Activated CD4-positive, alpha-beta T cell treated with anti-CD3 and anti-CD28 coated beads for 1 hour (primary cell): ENCODE measurements at regions not wholly inside any gene's neighbourhood (a gene's known extent, or its start where the extent isn't known, plus 50 kb on each side); places are given as distances from the start of the nearest gene placed in this dataset.
"Not testable (repeated sequence)": the region's sequence is repeated elsewhere in the genome, so short reads cannot be mapped to it uniquely, and the experiment has no call there.

ENCODE experiments used
- DNase-seq: peaks from one replicate; pipeline ENCODE4 v3.0.0-alpha.2; 2020

- no peak for DNase-seq
These were observed 55.5 kb upstream of the PIK3C3 start for GRCh38 chr18:41899535-41899934.

GRCh38 chr18:41893432-41893831 lies 61.6 kb upstream of the PIK3C3 start:
- DNase-seq = no peak

GRCh38 chr18:41887100-41887499 lies 67.9 kb upstream of the PIK3C3 start:
- no peak for DNase-seq

GRCh38 chr18:41886126-41886807 lies 68.8 kb upstream of the PIK3C3 start:
- DNase-seq = no peak

GRCh38 chr18:41881285-41881684 lies 73.7 kb upstream of the PIK3C3 start:
- DNase-seq = no peak

- no peak for DNase-seq
These were observed 75.8 kb upstream of the PIK3C3 start for GRCh38 chr18:41879256-41879655.

- DNase-seq = no peak
These were observed 79.8 kb upstream of the PIK3C3 start for GRCh38 chr18:41875094-41875780.

- DNase-seq = no peak
These were observed 81.3 kb upstream of the PIK3C3 start for GRCh38 chr18:41873730-41874129.

- no peak for DNase-seq
These were observed 82.8 kb upstream of the PIK3C3 start for GRCh38 chr18:41872206-41872605.

GRCh38 chr18:41871229-41872000 lies 83.6 kb upstream of the PIK3C3 start:
- no peak for DNase-seq

- DNase-seq = no peak
These were observed 84.2 kb upstream of the PIK3C3 start for GRCh38 chr18:41870817-41871216.

- no peak for DNase-seq
These were observed 84.8 kb upstream of the PIK3C3 start for GRCh38 chr18:41870191-41870590.

GRCh38 chr18:41865796-41866195 lies 89.2 kb upstream of the PIK3C3 start:
- not testable (repeated sequence) for DNase-seq

- no peak for DNase-seq
These were observed 90.8 kb upstream of the PIK3C3 start for GRCh38 chr18:41864216-41864615.

- no peak for DNase-seq
These were observed 92.1 kb upstream of the PIK3C3 start for GRCh38 chr18:41862921-41863320.

- no peak for DNase-seq
These were observed 94.0 kb upstream of the PIK3C3 start for GRCh38 chr18:41860987-41861386.

GRCh38 chr18:41858761-41859555 lies 96.1 kb upstream of the PIK3C3 start:
- DNase-seq = no peak

GRCh38 chr18:41853280-41853679 lies 101.8 kb upstream of the PIK3C3 start:
- no peak for DNase-seq

GRCh38 chr18:41850781-41851180 lies 104.3 kb upstream of the PIK3C3 start:
- DNase-seq = no peak

- DNase-seq = no peak
These were observed 105.4 kb upstream of the PIK3C3 start for GRCh38 chr18:41849632-41850031.

- no peak for DNase-seq
These were observed 109.5 kb upstream of the PIK3C3 start for GRCh38 chr18:41845563-41845962.

- no peak for DNase-seq
These were observed 112.1 kb upstream of the PIK3C3 start for GRCh38 chr18:41842886-41843285.
